ENCODE measurements at regions not wholly inside any gene's neighbourhood (a gene's known extent, or its start where the extent isn't known, plus 50 kb on each side); places are given as distances from the start of the nearest gene placed in this dataset.

GRCh38 chr2:146604521-146604920, 1240.3 kb upstream of the ACVR2A start:
- H3K4me3 ChIP-seq (replicated peaks; ENCODE audit: low read depth, low read length): no peak overlapping the region
- TF ChIP-seq CTCF (IDR thresholded peaks at IDR 0.05; ENCODE audit: low read depth, low read length, missing control alignments): no peak

GRCh38 chr2:146602856-146603255, 1242.0 kb upstream of the ACVR2A start:
- DNase-seq (ENCODE audit: extremely low read depth, low read depth): no peak
- no peak for TF ChIP-seq CTCF (IDR thresholded peaks at IDR 0.05; ENCODE audit: low read depth, low read length, missing control alignments)
- no peak overlapping the region for H3K4me3 ChIP-seq (replicated peaks; ENCODE audit: low read depth, low read length)

More at GRCh38 chr2:146604521-146604920, 1240.3 kb upstream of the ACVR2A start:
- no peak for DNase-seq (ENCODE audit: extremely low read depth, low read depth)

- no peak for DNase-seq (ENCODE audit: extremely low read depth, low read depth)
- no peak for TF ChIP-seq CTCF (IDR thresholded peaks at IDR 0.05; ENCODE audit: low read depth, low read length, missing control alignments)
- no peak overlapping the region for H3K4me3 ChIP-seq (replicated peaks; ENCODE audit: low read depth, low read length)
Measured at GRCh38 chr2:146602383-146602782, 1242.4 kb upstream of the ACVR2A start.

- DNase-seq (ENCODE audit: extremely low read depth, low read depth): no peak
- H3K4me3 ChIP-seq (replicated peaks; ENCODE audit: low read depth, low read length): no peak overlapping the region
- TF ChIP-seq CTCF (IDR thresholded peaks at IDR 0.05; ENCODE audit: low read depth, low read length, missing control alignments): no peak
Measured at GRCh38 chr2:146598791-146599190, 1246.0 kb upstream of the ACVR2A start.

- DNase-seq (ENCODE audit: extremely low read depth, low read depth): no peak
- H3K4me3 ChIP-seq (replicated peaks; ENCODE audit: low read depth, low read length): no peak overlapping the region
- no peak for TF ChIP-seq CTCF (IDR thresholded peaks at IDR 0.05; ENCODE audit: low read depth, low read length, missing control alignments)
Measured at GRCh38 chr2:146597291-146597690, 1247.5 kb upstream of the ACVR2A start.

GRCh38 chr2:146591908-146592307, 1252.9 kb upstream of the ACVR2A start:
- no peak for TF ChIP-seq CTCF (IDR thresholded peaks at IDR 0.05; ENCODE audit: low read depth, low read length, missing control alignments)
- no peak for DNase-seq (ENCODE audit: extremely low read depth, low read depth)
- H3K4me3 ChIP-seq (replicated peaks; ENCODE audit: low read depth, low read length): no peak overlapping the region

- no peak overlapping the region for H3K4me3 ChIP-seq (replicated peaks; ENCODE audit: low read depth, low read length)
- no peak for TF ChIP-seq CTCF (IDR thresholded peaks at IDR 0.05; ENCODE audit: low read depth, low read length, missing control alignments)
- no peak for DNase-seq (ENCODE audit: extremely low read depth, low read depth)
Measured at GRCh38 chr2:146587291-146587713, 1257.5 kb upstream of the ACVR2A start.

Data from HFF-Myc (cell line).